SK-N-MC (cell line): ENCODE measurements at regions not wholly inside any gene's neighbourhood (a gene's known extent, or its start where the extent isn't known, plus 50 kb on each side); places are given as distances from the start of the nearest gene placed in this dataset.

Experiments used
- EZH2 ChIP-seq: fragments of 200-600 bp; sonication (generic); IDR thresholded peaks from one replicate; pipeline ENCODE4 v1.6.1; 2017; ENCODE audit warnings: antibody characterized with exemption
- FOXP2 ChIP-seq: optimal IDR thresholded peaks from 2 replicates; pipeline ENCODE3; 2011; ENCODE audit warnings: mild to moderate bottlenecking, moderate library complexity; ENCODE audit not compliant: insufficient read depth; ENCODE audit errors: extremely low read length, control extremely low read depth
- POLR2AphosphoS5 ChIP-seq: IDR thresholded peaks from 2 replicates; pipeline ENCODE4 v1.6.1; 2012; ENCODE audit warnings: mild to moderate bottlenecking, low read depth, low read length, borderline replicate concordance

- TF ChIP-seq EZH2 (no peak), POLR2AphosphoS5 (no peak), FOXP2 (no peak)
Observed at GRCh38 chr10:43980715-43981114, 332.0 kb upstream of the ZNF32 start.
